ENCODE measurements at regions not wholly inside any gene's neighbourhood (a gene's known extent, or its start where the extent isn't known, plus 50 kb on each side); places are given as distances from the start of the nearest gene placed in this dataset.

DNA sequence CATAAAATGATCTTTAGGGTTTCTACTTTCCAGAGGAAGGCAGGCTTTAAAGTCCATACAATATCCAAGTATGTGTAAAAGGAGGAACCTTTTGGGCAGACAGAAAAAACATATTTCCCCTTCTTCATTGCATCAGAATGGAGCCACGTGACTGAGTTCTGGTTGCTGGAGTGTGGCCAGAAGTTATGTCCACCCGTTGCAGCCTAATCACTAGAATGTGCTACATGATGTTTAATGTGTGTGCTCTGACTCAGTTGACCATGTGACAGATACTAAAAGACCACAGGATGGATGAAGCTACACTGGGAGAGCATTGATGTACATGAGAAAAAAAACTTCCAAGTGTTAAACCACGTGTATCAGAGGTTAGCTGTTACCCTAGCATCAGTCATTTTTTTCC, 460.9 kb downstream of the RIT2 start:
- H3K4me1 Mint-ChIP-seq: no peaks in the 10 kb centered on the region
- Histone ChIP-seq H3K4me3 (no peak overlapping the region), H3K79me2 (ENCODE audit: low read depth) (no peaks in the 10 kb centered on the region), H4K20me1 (ENCODE audit: low read depth) (no peaks in the 10 kb centered on the region), H3K9ac (no peak overlapping the region), H3K27ac (no peak overlapping the region), H3K27me3 (no peaks in the 10 kb centered on the region), H3K9me3 (ENCODE audit: low read depth) (no peaks in the 10 kb centered on the region), H3K36me3 (no peaks in the 10 kb centered on the region), H3K4me1 (no peaks in the 10 kb centered on the region), H2AFZ (replicated peaks) (no peak overlapping the region), H3F3A (ENCODE audit: low read depth) (no peaks in the 10 kb centered on the region), H3K4me2 (no peak overlapping the region)
- TF ChIP-seq, protein P1, sequence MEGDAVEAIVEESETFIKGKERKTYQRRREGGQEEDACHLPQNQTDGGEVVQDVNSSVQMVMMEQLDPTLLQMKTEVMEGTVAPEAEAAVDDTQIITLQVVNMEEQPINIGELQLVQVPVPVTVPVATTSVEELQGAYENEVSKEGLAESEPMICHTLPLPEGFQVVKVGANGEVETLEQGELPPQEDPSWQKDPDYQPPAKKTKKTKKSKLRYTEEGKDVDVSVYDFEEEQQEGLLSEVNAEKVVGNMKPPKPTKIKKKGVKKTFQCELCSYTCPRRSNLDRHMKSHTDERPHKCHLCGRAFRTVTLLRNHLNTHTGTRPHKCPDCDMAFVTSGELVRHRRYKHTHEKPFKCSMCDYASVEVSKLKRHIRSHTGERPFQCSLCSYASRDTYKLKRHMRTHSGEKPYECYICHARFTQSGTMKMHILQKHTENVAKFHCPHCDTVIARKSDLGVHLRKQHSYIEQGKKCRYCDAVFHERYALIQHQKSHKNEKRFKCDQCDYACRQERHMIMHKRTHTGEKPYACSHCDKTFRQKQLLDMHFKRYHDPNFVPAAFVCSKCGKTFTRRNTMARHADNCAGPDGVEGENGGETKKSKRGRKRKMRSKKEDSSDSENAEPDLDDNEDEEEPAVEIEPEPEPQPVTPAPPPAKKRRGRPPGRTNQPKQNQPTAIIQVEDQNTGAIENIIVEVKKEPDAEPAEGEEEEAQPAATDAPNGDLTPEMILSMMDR (IDR thresholded peaks at IDR 0.05): no peak
- no peak for TF ChIP-seq EZH2phosphoT487 (IDR thresholded peaks at IDR 0.05)
- TF ChIP-seq EZH2 (IDR thresholded peaks at IDR 0.05): no peak
- no peaks in the 10 kb centered on the region for H3K27me3 Mint-ChIP-seq (ENCODE audit: insufficient read depth, low read depth)
- no peak overlapping the region for H3K27ac Mint-ChIP-seq
- H3K36me3 Mint-ChIP-seq: no peaks in the 10 kb centered on the region
- H3K9me3 Mint-ChIP-seq: peaks cover 14% of the 10 kb centered on the region
- DNase-seq (ENCODE audit: low spot score): no peak
- H3K4me3 Mint-ChIP-seq: no peak overlapping the region

DNA sequence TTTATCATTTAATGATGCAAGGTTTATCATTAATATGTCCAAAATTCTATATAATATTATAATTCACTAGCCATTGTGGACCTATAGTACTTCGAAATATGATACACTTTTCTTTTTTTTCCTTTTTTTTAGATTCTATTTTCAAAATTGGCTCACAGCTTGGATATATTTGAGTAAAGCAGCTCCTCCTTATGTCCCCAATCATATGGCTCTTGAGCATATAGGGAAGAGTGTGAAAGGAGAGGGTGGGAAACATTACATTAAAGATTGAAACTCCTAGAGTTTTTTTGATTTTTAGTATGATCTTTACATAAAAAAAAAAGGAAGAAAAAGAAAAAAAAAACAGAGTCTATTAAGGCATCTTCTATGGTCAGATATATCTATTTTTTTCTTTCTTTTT, 457.9 kb downstream of the RIT2 start:
- Histone ChIP-seq H3K36me3 (no peaks in the 10 kb centered on the region), H4K20me1 (ENCODE audit: low read depth) (no peaks in the 10 kb centered on the region), H3K79me2 (ENCODE audit: low read depth) (no peaks in the 10 kb centered on the region), H3K9me3 (ENCODE audit: low read depth) (no peaks in the 10 kb centered on the region), H2AFZ (replicated peaks) (no peak overlapping the region), H3K27me3 (no peaks in the 10 kb centered on the region), H3F3A (ENCODE audit: low read depth) (no peaks in the 10 kb centered on the region), H3K27ac (no peak overlapping the region), H3K9ac (no peak overlapping the region), H3K4me1 (no peaks in the 10 kb centered on the region), H3K4me2 (no peak overlapping the region), H3K4me3 (no peak overlapping the region)
- peaks cover 17% of the 10 kb centered on the region for H3K9me3 Mint-ChIP-seq
- no peak for DNase-seq (ENCODE audit: low spot score)
- H3K27me3 Mint-ChIP-seq (ENCODE audit: insufficient read depth, low read depth): no peaks in the 10 kb centered on the region
- TF ChIP-seq, protein P1 (IDR thresholded peaks at IDR 0.05): no peak
- TF ChIP-seq EZH2 (IDR thresholded peaks at IDR 0.05) (no peak), EZH2phosphoT487 (IDR thresholded peaks at IDR 0.05) (no peak)
- no peaks in the 10 kb centered on the region for H3K4me1 Mint-ChIP-seq
- H3K27ac Mint-ChIP-seq: no peak overlapping the region
- H3K4me3 Mint-ChIP-seq: no peak overlapping the region
- H3K36me3 Mint-ChIP-seq: no peaks in the 10 kb centered on the region

DNA sequence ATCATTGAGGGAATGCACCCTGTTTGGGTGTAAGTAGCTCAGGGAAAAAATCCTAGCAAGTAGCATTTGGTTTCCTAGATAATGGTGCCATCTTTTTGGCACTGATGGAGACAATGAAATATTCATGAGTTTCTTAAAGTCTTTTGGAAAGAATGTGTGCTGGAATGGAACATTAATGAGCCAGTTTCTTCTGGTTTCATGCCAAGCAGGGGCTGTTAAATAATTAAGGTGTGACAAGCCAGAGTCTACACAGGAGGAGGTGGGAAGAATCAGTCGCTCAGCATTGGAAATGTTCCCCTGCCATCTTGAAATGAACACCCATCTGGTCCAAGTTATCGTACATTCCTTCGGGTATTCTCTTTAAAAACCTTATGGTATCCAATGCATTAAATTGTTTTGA, 457.3 kb downstream of the RIT2 start:
- no peak for DNase-seq (ENCODE audit: low spot score)
- no peak overlapping the region for H3K27ac Mint-ChIP-seq
- no peaks in the 10 kb centered on the region for H3K4me1 Mint-ChIP-seq
- Histone ChIP-seq H3K9ac (no peak overlapping the region), H3K79me2 (ENCODE audit: low read depth) (no peaks in the 10 kb centered on the region), H3K4me2 (no peak overlapping the region), H3K9me3 (ENCODE audit: low read depth) (no peaks in the 10 kb centered on the region), H3K4me1 (no peaks in the 10 kb centered on the region), H3F3A (ENCODE audit: low read depth) (no peaks in the 10 kb centered on the region), H4K20me1 (ENCODE audit: low read depth) (no peaks in the 10 kb centered on the region), H3K27ac (no peak overlapping the region), H3K27me3 (no peaks in the 10 kb centered on the region), H3K36me3 (no peaks in the 10 kb centered on the region), H3K4me3 (no peak overlapping the region), H2AFZ (replicated peaks) (no peak overlapping the region)
- no peaks in the 10 kb centered on the region for H3K27me3 Mint-ChIP-seq (ENCODE audit: insufficient read depth, low read depth)
- TF ChIP-seq EZH2 (IDR thresholded peaks at IDR 0.05) (no peak), EZH2phosphoT487 (IDR thresholded peaks at IDR 0.05) (no peak)
- TF ChIP-seq, protein P1 (IDR thresholded peaks at IDR 0.05): no peak
- H3K4me3 Mint-ChIP-seq: no peak overlapping the region
- H3K36me3 Mint-ChIP-seq: no peaks in the 10 kb centered on the region
- peaks cover 11% of the 10 kb centered on the region for H3K9me3 Mint-ChIP-seq

DNA sequence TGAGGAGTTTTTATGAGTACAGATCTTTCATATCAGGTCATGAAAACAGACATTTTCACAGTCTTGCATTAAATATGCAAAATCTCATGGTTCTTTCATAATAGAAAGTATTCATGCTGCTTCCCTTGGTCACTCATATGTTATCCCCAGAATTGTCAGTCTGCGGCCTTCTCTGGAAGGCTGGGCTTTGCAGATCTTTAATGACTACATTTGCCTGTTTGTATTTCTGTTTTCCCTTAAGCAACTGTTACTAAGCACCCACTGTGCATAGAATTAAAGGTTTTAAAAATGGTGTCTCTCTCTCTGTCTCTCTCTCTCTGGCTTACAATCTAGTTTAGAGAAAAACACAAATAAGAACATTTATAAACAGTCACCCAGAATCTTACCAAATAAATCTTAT, 456.3 kb downstream of the RIT2 start:
- H3F3A ChIP-seq (ENCODE audit: low read depth): no peaks in the 10 kb centered on the region
- H3K27me3 Mint-ChIP-seq (ENCODE audit: insufficient read depth, low read depth): no peaks in the 10 kb centered on the region
- H3K27ac Mint-ChIP-seq: no peak overlapping the region
- TF ChIP-seq EZH2phosphoT487 (IDR thresholded peaks at IDR 0.05): no peak
- TF ChIP-seq, protein P1 (IDR thresholded peaks at IDR 0.05): no peak
- TF ChIP-seq EZH2 (IDR thresholded peaks at IDR 0.05): no peak
- H3K4me2 ChIP-seq: no peak overlapping the region
- no peak overlapping the region for H3K9ac ChIP-seq
- no peaks in the 10 kb centered on the region for H3K9me3 ChIP-seq (ENCODE audit: low read depth)
- no peaks in the 10 kb centered on the region for H4K20me1 ChIP-seq (ENCODE audit: low read depth)
- H3K27ac ChIP-seq: no peak overlapping the region
- no peaks in the 10 kb centered on the region for H3K36me3 ChIP-seq
- no peaks in the 10 kb centered on the region for H3K36me3 Mint-ChIP-seq
- H3K4me1 Mint-ChIP-seq: no peaks in the 10 kb centered on the region
- H3K4me3 Mint-ChIP-seq: no peak overlapping the region
- peaks cover 13% of the 10 kb centered on the region for H3K9me3 Mint-ChIP-seq
- no peak overlapping the region for H2AFZ ChIP-seq (replicated peaks)
- no peak for DNase-seq (ENCODE audit: low spot score)
- H3K4me3 ChIP-seq: no peak overlapping the region
- no peaks in the 10 kb centered on the region for H3K27me3 ChIP-seq
- H3K4me1 ChIP-seq: no peaks in the 10 kb centered on the region
- no peaks in the 10 kb centered on the region for H3K79me2 ChIP-seq (ENCODE audit: low read depth)

All from neural progenitor cell (in vitro differentiated cells).